Transverse colon (tissue), 4 donors: ENCODE measurements at regions not wholly inside any gene's neighbourhood (a gene's known extent, or its start where the extent isn't known, plus 50 kb on each side); places are given as distances from the start of the nearest gene placed in this dataset.

ENCODE experiments used
- DNase-seq: peaks from one replicate; pipeline ENCODE4 v3.0.0-alpha.2; 2019
- H3K27ac ChIP-seq, 4 donors: fragments of 200-600 bp; sonication (generic); 2 replicates each; pipeline ENCODE4 v1.5.1; 2016 to 2018; ENCODE audit warnings: inconsistent platforms in 4 of 4
- H3K27me3 ChIP-seq: fragments of 200-600 bp; sonication (generic); 2 replicates; pipeline ENCODE4 v1.5.1; 2017; ENCODE audit warnings: inconsistent platforms
- H3K36me3 ChIP-seq, 4 donors: fragments of 200-600 bp; sonication (generic); 2 replicates each; pipeline ENCODE4 v1.5.1; 2017 to 2019; ENCODE audit warnings: inconsistent platforms in 4 of 4
- H3K4me1 ChIP-seq, 4 donors: fragments of 200-600 bp; sonication (generic); 2 replicates each; pipeline ENCODE4 v1.5.1; 2017 to 2020; ENCODE audit warnings: inconsistent platforms in 4 of 4
- H3K4me3 ChIP-seq, 4 donors: fragments of 200-600 bp; sonication (generic); 1 replicate in 1 of 4; 2 replicates in 3 of 4; pipeline versions ENCODE4 v1.5.1 to v1.6.1; 2017 to 2019; ENCODE audit warnings: inconsistent platforms in 4 of 4
- H3K9me3 ChIP-seq, 2 donors: fragments of 200-600 bp; sonication (generic); 2 replicates each; pipeline ENCODE4 v1.5.1; 2017 to 2019; ENCODE audit warnings: inconsistent platforms in 2 of 2
- EP300 ChIP-seq: sonication (generic); formaldehyde crosslinking; IDR thresholded peaks from one replicate; pipeline ENCODE4 v1.6.1; 2017; ENCODE audit warnings: antibody characterized with exemption, low read depth
- POLR2A ChIP-seq: fragments of 450-650 bp; IDR thresholded peaks from one replicate; pipeline ENCODE4 v1.6.1; 2016; ENCODE audit warnings: antibody characterized with exemption, mild to moderate bottlenecking, moderate library complexity
- POLR2AphosphoS5 ChIP-seq, 3 donors: sonication (generic); formaldehyde crosslinking; IDR thresholded peaks; one replicate each; pipeline ENCODE4 v1.6.1; 2016; ENCODE audit warnings: antibody characterized with exemption in 3 of 3
- WGBS, 2 donors: methylation state at CpG; one replicate each; pipeline ENCODE4 v1.1.5; 2018; ENCODE audit warnings: low coverage in 1 of 2; 5-methylcytosine and 5-hydroxymethylcytosine counted together
- in situ Hi-C, 4 donors: fragments of 200-750 bp; cut with MboI; loops; one replicate each; pipeline versions ENCODE4 v1.15.0 to v1.15.1; 2017; ENCODE audit warnings: low sequenced_read_pairs in 3 of 4, low pct_ligation_motif_present in 1 of 4, low pct_unique_long_range_greater_than_20kb in 1 of 4
- intact Hi-C: fragments of 100-400 bp; cut with DNase I; formaldehyde crosslinking; loops from one replicate; pipeline ENCODE4 v1.15.1; 2023; ENCODE audit warnings: low total_unique reads
- TF ChIP-seq, protein P1 (sequence below), 5 experiments: fragments of 200-600 bp in 3 of 5; fragments of 450-650 bp in 2 of 5; sonication (generic) in 3 of 5; IDR thresholded peaks; 1 replicate in 2 of 5; 2 replicates in 3 of 5; pipeline ENCODE4 v1.5.1; 2016 to 2017; ENCODE audit warnings: antibody characterized with exemption in 5 of 5, inconsistent platforms in 3 of 5, mild to moderate bottlenecking in 2 of 5, moderate library complexity in 1 of 5

DNA sequence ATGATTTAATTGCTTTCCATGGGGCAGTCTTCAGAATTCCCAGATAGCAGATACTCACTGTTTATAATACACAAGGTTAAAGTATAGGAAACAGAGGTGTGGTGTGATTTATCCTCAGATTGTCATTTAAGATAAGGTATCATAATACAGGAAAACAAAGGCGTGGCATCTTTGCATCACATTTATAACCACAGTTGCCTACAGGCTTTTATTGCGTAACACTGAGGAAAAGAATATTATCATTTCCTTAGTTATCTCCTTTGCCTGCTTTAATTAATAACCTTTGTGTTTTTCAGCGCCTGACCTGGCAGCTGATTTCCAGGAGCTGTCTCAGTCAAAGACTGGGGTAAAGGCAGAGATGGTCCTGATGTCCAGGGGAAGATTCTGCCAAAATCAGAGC, 68.8 kb downstream of the SSX7 start:
- Histone ChIP-seq H3K27me3 (no peaks in the 10 kb centered on the region), H3K4me1 (no peaks in the 10 kb centered on the region), H3K27ac (no peak overlapping the region), H3K36me3 (no peaks in the 10 kb centered on the region), H3K9me3 (no peaks in the 10 kb centered on the region), H3K4me3 (no peak overlapping the region)
- in situ Hi-C loops (loop anchor here in 1 of 4 donors (25.0 kb wide), 1 partner anchor 401 kb away; no protein-coding TSS in a partner anchor), intact Hi-C loops (no loop called here)
- TF ChIP-seq POLR2A = no peak
- TF ChIP-seq POLR2AphosphoS5 (IDR thresholded peaks at IDR 0.05) = peak in 1 of 3 donors; percentile 12
- no peak for TF ChIP-seq EP300
- DNase-seq = no peak
- WGBS, 2 donors = 34 to 40% methylated on average over 1 to 3 of the region's 3 CpGs

DNA sequence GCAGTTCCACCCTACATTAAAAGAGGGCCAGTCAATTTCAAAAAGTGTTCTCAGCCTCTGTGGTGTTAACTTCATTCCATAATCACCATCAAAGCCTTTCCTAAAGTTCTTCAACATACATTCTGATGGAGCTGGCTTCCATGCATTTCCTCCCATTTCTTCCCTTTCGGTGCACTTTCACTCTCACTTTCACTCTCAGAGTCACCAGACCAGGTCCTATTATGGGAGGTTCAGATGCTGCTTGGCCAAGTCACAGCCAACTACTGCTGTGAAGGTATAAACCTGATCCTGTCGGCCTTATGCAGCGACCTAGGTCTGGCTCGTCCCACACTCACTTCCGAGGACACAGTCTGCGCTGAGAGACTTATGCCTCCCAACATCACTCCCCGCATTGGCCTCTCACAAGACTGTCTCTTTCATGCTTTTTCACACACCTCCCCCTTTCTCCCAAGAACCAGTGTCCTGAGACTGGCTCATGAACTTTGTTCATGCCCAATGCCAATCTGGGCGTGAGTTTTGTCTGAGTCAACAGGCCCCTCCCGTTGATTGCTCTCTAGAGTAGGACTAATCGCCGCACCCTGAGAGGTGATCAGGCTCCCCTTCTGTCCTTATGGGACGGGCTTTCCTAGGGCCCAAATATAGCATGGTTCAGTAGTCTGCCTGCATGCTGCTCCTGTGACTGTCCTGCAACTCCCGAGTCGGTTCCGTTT, 60.8 kb upstream of the XAGE1B start:
- no peaks in the 10 kb centered on the region for H3K36me3 ChIP-seq
- no peaks in the 10 kb centered on the region for H3K9me3 ChIP-seq
- intact Hi-C loops = no loop called here
- no peaks in the 10 kb centered on the region for H3K27me3 ChIP-seq
- H3K4me1 ChIP-seq = peaks cover 0 to 2% (median 0%) of the 10 kb centered on the region in 4 donors
- H3K4me3 ChIP-seq = no peak overlapping the region
- WGBS, 2 donors = 60 to 69% methylated on average over 1 to 15 of the region's 15 CpGs
- peak; percentile 67 for DNase-seq
- H3K27ac ChIP-seq = peak overlapping the region; percentile 14 to 67 (median 58)
- TF ChIP-seq POLR2AphosphoS5 (IDR thresholded peaks at IDR 0.05) (peak in 1 of 3 donors; percentile 18), EP300 (no peak), POLR2A (peak; percentile 9)
- TF ChIP-seq, protein P1, sequence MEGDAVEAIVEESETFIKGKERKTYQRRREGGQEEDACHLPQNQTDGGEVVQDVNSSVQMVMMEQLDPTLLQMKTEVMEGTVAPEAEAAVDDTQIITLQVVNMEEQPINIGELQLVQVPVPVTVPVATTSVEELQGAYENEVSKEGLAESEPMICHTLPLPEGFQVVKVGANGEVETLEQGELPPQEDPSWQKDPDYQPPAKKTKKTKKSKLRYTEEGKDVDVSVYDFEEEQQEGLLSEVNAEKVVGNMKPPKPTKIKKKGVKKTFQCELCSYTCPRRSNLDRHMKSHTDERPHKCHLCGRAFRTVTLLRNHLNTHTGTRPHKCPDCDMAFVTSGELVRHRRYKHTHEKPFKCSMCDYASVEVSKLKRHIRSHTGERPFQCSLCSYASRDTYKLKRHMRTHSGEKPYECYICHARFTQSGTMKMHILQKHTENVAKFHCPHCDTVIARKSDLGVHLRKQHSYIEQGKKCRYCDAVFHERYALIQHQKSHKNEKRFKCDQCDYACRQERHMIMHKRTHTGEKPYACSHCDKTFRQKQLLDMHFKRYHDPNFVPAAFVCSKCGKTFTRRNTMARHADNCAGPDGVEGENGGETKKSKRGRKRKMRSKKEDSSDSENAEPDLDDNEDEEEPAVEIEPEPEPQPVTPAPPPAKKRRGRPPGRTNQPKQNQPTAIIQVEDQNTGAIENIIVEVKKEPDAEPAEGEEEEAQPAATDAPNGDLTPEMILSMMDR (IDR thresholded peaks at IDR 0.05) = no peak
- in situ Hi-C loops = loop anchor here in 1 of 4 donors (25.0 kb wide), 1 partner anchor 410 kb away; no protein-coding TSS in a partner anchor

DNA sequence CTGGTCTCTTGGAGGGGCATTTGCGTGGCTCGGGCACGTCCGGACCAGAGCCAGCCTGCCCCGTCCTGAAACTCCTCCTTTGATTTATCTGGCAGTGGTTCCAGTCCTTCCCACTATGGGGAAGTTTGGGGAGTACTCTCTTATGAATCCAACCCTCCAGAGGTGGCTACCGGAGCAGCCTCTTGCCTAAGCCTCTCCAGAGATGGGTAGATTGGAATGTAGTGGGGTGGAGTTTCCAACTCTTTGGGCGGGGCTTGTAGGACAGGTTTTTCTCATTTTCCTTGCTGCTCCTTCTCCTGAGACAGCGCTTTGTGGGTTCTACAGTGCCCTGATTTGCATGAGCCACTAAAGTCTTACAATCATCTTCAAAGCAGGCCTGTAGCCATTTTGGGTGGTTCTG, 60.1 kb upstream of the XAGE1B start:
- Histone ChIP-seq H3K4me1 (peaks cover 0 to 2% (median 0%) of the 10 kb centered on the region in 4 donors), H3K4me3 (no peak overlapping the region), H3K27me3 (no peaks in the 10 kb centered on the region), H3K27ac (peak overlapping the region; percentile 14 to 67 (median 58)), H3K9me3 (no peaks in the 10 kb centered on the region), H3K36me3 (no peaks in the 10 kb centered on the region)
- intact Hi-C loops (no loop called here), in situ Hi-C loops (loop anchor here in 1 of 4 donors (25.0 kb wide), 1 partner anchor 410 kb away; no protein-coding TSS in a partner anchor)
- 80% methylated on average over 8 of the region's 8 CpGs; no CpG with 5 or more reads in 1 of the 2 donors for WGBS, 2 donors
- TF ChIP-seq POLR2A = no peak
- TF ChIP-seq POLR2AphosphoS5 (IDR thresholded peaks at IDR 0.05) = no peak
- TF ChIP-seq EP300 = no peak
- TF ChIP-seq, protein P1 (IDR thresholded peaks at IDR 0.05) = no peak
- DNase-seq = peak; percentile 23

DNA sequence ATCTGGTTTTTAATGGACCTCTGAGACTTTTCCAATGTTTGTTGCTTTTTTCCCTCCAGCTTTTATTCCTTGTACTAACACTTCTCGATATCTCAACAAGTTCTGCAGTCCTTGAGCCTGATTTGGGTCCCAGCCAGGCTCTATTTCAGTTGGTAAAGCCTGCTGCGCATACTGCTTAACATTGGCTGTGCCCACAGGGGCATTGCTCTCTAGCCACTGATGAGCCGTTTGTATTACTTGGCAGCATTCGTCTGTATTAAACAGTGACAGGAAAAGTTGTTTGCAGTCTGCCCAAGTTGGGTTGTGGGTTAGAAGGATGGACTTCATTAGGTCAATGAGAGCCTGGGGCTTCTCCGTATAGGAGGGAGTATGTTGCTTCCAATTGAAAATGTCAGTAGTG, 59.6 kb upstream of the XAGE1B start:
- Histone ChIP-seq H3K36me3 (no peaks in the 10 kb centered on the region), H3K9me3 (no peaks in the 10 kb centered on the region), H3K27ac (no peak overlapping the region), H3K27me3 (no peaks in the 10 kb centered on the region), H3K4me3 (no peak overlapping the region), H3K4me1 (peaks cover 0 to 2% (median 0%) of the 10 kb centered on the region in 4 donors)
- intact Hi-C loops (no loop called here), in situ Hi-C loops (loop anchor here in 1 of 4 donors (25.0 kb wide), 1 partner anchor 411 kb away; no protein-coding TSS in a partner anchor)
- 68% methylated on average over 5 of the region's 5 CpGs; no CpG with 5 or more reads in 1 of the 2 donors for WGBS, 2 donors
- TF ChIP-seq POLR2A = no peak
- no peak for TF ChIP-seq POLR2AphosphoS5 (IDR thresholded peaks at IDR 0.05)
- no peak for DNase-seq
